GM23338 (cell line): ENCODE measurements at regions not wholly inside any gene's neighbourhood (a gene's known extent, or its start where the extent isn't known, plus 50 kb on each side); places are given as distances from the start of the nearest gene placed in this dataset. TPM values are rescaled to one million over a fixed set of nuclear protein-coding genes. Genes with fewer than 3 reads are reported as not detected.

Source experiments
- small RNA-seq: library from RNA; depleted of rRNA; stranded (forward); fragments of <200 nt; gene quantifications from one replicate; pipeline ENCODE3, GENCODE V24; 2014; ENCODE audit warnings: low replicate concordance

Small RNA genes lying in the stretch of these regions (small RNA-seq; reads per million reads assigned to genes)
- not detected for gene RN7SL50P
